GM18870 (cell line): ENCODE measurements at regions not wholly inside any gene's neighbourhood (a gene's known extent, or its start where the extent isn't known, plus 50 kb on each side); places are given as distances from the start of the nearest gene placed in this dataset.

Source experiments
- ATAC-seq: cut with Tn5 transposase; IDR thresholded peaks from one replicate; pipeline ENCODE4 v1.9.1; 2021; ENCODE audit warnings: moderate library complexity; ENCODE audit not compliant: unreplicated experiment

DNA sequence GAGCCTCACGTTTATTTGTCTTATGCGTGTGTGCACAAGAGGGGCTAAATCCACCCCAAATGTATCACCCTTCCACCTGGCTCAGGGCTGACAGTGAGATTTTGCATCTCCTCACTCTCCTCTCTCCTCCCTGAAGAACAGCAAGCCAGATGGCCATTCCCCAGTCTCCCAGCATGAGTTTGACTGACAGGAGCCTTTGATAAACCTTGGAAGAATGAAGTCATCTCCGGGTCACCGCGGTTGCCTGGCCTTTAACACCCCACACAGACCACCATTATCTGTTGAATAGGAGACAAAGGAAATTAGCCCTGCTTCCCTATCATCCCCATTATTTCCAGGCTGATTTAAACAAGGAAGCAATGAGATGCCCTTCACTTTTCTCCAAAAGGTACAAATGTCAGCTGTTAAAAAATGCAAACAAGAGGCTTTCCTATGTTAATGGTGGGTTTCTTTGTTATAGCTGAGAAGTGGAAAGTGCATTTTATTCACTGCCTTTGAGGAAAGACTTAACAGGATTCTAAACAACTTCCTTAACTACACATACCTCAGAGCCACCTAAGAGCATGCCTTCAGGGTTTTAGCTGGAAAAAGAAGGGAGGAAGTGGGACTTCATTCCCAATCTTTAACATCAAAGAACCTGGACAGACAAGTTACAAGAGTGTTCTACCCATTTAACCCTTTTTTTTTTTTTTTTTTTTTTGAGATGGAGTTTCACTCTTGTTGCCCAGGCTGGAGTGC, 524.8 kb upstream of the ID4 start:
- no peak for ATAC-seq

DNA sequence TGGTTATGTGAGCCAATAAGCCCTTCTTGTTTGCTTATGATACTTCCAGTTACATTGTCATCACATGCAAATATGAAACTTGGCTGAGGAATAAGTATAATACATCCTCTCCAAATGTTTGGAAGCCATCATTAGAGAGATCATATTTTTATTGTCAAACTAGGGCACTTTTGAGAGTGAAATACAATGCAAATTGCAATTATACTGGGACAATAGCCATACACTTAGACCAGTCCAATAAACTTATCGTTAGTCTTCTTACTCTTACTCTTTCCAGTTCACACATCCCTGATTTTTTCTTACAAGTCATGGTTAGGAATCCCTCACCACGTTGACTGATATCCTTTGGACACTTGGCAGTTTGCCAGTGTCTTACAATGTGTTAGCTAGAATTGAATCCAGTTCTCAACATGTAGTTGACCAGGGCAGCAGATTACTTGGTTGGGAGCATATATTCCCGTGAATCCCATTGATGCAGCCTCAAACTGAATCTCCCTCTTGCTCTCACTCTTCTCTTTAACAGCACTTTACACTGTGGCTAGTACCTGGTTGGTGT, 519.7 kb upstream of the ID4 start:
- ATAC-seq: no peak

DNA sequence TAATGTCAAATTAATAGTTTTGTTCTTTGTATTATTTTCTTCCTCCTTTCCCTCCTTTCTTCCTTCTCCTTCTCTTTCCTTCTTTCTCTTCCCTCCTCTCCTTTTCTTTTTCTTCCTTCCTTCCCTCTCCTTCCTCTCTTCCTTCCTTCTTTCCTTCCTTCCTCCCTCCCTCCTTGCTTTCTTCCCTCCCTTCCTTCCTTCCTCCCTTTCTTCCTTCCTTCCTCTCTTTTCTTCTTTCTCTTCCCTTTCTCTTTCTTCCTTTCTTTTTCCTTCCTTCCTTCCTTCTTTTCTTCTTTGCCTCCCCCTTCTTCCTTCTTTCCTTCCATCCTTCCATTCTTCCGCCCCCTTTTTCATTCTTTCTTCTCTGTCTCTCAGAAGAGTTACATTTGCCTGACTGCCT, 518.2 kb upstream of the ID4 start:
- ATAC-seq: no peak

DNA sequence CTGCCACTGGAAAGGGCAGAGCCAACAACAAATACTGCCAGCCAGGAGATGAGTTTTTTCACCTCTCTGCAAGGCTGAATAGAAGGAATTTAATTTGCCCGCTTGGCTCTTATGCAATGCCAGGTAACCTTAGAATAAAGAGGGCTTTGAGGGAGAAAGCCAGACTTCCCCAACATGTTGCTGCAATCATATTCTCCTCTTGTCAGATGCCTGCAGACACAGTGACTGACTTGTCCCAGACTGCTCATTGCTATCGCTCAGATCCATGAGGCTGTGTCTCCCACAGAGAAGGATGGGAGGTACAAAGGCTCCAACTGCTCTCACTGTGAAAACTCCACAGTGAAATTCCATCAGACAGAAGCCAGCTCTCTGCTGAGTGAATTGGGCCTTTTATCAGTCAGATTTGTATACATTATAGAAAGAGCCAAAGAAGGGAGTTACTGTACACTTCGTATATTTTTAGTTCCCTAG, 517.0 kb upstream of the ID4 start:
- ATAC-seq: no peak

DNA sequence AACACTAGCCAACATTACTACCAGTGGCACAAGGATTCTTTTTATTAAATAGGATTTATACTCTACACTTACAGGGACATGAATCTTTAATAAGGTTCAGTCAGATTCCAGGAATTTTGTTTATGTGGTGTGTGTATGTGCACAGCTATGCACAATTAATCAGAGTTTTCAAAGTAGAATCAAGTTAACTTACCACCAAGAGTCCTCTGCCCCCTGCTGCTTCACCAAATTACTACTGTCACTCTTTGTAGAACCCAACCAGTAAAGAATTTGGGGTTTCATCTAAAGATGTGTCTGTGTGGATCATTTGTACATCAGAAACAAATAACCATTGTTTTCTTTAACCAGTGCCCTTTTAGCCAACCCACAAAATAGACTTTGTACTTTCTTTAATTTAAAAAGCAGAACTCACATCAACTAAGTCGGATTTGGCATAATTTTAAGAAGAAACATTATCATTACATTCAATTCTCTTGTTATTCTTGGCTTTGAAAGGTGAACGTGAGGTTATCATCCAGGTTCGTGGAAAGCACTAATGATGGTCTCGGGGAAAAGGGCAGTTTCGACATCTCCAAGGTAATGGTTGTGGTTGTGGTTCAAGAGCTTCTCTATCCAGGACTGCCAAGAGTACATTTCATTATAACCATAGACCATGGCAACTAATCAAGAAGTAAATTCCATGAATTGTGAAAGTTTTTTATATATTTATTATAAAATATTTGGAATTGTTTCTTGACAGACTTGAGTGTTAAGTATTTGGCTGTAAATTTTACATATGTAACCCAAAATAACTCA, 514.3 kb upstream of the ID4 start:
- no peak for ATAC-seq

DNA sequence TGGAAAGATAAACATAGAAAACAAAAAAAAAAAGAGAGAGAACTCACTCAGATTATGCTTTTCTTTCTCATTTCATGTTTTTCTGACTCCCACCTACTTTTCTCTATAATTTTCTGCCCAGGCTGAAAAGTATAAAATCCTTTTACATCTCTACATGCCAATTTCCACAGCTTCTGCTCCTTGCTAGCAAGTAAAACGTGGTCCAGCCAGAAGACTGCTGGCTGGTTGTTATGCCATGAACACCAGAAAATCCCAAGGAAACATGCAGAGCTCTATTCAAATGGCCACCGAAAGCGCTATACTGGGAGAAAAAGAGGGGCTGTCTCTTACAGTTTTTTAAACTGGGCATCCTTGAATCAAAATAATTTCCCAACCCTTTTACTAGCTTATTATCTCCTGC, 512.8 kb upstream of the ID4 start:
- no peak for ATAC-seq

DNA sequence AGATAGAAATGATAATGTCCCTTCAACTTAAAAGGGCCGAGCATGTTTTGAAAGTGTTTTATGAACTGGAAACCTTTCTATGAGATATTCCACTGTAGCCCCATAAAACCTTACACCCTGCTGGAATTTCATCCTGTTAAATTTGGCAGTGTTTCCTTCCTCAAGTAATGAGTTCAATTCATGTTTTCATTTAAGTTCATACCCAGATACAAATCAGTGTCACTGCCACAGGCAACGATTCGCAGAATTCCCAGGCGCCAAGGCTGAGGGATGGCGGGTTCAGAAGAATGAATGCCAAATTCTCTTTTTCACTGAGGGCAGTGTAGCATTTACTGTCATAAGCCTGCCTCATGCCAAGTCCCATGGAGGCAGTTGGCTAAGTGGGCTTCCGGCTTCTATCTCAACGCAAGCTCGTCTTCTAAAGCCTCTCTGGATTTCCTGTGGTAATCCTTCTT, 511.8 kb upstream of the ID4 start:
- no peak for ATAC-seq

DNA sequence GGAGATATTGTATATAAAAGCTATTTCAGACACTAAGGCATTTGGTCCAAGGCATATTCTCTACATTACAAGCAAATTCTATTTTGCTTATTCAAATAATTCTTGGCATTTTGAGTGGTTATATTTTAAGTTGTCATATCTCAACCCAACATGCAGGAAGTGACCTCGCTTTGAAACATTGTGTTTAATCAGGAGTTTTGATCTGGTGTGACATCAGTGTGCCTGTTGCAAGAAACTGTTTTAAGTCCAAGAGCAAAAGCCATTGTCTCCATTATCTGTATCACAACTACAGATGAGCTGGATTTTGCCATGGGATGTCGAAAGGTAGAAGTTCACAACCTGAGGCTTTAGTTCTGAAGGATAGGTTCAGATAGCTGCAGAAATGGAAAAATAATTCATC, 509.9 kb upstream of the ID4 start:
- no peak for ATAC-seq

DNA sequence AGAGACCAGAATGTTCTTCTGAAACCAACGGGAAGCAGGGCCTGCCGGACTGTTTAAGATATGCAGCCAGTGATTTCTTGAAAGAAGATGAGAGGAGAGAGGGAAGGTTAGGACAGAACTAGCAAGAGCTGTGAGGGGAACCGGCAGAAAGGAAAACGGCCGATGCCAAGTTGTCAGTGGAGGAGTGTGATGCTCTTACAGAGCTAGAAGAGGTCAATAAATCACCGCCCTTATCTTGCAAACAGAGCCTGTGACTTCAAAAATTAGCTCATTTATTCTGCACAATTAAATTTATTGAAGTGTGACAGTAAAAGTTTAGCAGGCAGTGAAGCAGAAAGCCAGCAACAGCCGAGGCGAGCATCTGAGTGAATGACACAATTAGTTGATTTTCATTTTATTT, 509.5 kb upstream of the ID4 start:
- no peak for ATAC-seq

DNA sequence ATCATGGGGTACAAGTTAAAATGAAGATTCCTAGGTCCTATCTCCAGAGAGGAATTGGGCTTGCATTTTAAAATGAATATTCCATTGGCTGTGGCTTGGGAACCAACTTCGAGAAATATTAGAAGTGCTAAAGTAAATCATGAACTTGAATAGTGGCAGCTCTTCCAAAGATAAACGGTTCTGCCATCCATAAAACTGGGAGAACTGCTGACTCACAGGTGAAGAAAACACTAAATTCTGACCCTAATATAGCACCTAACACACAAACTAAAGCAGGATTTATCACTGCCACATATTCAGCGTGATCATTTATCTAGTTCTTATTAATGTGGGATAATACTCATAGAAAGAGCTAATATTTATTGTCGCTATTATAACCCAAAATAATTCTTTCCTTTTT, 508.1 kb upstream of the ID4 start:
- ATAC-seq: no peak

DNA sequence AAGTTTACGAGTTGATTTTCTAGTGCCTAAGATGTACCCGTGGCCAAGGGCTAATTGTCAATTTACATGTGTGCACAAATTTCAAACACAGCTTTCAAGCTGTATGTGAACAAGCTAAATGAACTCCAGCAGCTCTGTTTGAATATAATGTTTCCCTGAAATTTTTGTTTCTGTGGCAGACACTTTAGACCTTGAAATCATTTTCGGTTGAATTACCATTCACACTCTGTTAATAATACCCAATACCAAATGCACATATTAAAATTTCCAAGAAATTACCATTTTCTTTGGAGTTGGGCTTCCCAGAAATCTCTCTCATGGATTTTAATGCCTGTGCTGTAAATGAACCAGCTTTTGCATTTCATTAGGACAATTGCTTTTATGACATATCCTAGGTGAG, 506.1 kb upstream of the ID4 start:
- ATAC-seq: no peak

DNA sequence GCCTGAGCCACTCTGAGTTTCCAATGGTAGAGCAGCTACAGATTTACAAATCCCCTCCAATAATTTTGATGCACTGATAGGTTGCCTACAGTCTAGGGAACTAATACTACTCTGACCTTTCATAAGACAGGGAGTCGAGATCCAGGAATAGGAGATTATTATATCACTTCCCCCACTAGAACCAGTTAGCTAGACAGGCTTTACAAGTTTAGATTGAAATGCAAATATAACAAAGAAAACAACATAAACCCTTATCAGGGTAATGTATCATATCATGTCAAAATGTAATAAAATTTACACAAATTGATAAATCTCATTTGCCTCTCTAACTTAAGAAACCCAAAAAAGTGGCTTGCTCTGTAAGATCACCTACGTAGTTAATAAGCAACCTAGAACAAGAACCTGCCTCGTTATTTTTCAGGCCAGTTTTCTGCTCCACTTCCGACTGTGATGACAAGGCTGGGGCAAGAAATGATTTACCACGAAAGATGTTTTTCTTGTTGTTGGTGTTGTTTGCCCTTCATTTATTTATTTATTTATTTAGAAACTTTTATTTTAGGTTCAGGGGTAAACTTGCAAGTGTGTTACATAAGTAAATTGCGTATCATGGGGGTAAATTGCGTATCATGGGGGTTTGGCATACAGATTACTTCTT, 504.2 kb upstream of the ID4 start:
- no peak for ATAC-seq

DNA sequence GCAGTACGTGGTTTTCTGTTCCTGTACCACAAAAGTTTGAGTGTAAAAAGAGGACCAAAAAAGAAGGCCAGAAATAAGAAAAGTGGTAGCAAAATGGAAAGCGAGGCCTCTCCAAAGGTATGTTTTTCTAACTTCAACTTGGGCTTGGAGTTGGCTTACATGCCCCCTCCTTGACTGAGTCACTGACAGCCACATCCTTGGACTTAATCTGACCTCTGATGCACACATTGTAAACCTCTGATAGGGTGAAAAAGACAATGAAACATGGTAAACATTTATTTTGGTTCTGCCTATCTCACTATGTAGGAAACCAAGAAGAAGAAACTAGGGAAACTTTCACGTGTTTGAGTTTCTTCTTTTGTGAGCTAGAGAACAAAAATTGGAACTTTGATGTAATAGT, 503.2 kb upstream of the ID4 start:
- ATAC-seq: no peak

DNA sequence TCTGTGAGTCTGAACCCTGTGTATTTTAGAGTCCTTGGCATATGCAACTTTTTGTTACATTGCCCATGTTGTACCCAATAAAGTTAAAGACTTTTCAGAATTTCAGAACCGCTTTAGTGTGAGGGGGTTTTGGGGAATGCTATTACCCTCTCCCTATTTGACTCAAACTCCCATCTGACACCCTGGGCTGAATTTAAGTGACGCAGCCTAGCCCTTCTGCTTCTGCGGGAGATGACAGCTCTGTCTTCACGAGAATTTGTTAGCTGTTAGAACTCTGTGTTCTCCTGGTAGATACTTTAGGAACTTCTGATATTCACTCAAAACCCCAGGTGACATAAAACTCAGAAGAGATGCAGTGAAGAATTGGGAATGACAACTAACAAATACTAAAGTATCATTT, 500.6 kb upstream of the ID4 start:
- ATAC-seq: no peak

DNA sequence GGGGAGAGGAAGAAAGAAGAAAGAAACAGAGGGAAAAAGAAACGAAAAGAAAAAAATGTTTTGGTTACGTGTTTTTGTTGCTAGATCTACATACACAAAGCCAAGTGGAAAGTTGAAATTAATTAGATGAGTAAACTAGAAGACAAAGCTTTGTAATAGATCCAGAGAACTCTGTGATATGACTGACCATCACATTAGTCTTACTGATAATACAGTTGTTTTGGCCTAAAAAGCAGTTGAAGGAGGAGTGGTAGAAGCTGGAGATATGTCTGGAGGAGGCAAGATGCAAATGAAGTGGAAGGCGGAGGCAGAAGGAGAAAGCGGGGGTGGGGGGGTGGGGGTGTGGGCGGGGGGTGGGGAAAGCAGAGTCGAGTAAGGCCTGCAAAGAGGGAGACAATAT, 500.1 kb upstream of the ID4 start:
- no peak for ATAC-seq

DNA sequence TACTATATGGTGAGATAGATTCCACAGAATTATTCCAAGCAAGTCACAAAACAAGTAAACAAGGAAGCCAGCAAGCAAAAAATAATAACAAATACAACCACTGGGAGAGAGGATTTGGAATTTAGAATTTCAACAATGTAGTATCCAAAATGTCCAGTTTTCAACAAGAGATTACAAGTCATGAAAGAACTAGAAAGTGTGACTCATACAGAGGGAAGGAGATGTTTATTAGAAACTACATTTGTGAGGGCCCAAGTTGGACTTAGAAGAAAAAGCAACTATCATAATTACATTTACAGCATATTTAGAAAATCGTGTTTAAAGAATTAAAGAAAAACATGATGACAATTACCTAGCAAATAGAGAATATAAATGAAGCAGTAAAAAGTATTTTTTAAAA, 494.6 kb upstream of the ID4 start:
- no peak for ATAC-seq

DNA sequence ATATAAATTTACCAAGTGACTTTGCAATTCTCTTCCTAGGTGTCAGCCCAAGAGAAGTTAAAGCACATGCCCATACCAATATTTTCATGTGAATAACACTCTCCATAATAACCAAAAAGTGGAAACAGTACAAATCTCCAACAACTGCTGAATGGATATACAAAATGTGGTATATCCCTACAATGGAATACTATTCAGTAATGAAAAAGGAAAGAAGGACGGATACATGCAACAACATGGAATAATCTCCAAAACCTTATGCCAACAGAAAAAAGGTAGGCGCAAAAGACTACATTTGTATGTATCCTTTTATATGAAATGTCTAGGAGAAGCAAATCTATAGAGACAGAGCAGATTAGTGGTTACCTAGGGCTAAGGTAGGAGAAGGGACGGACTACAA, 487.7 kb upstream of the ID4 start:
- ATAC-seq: no peak

DNA sequence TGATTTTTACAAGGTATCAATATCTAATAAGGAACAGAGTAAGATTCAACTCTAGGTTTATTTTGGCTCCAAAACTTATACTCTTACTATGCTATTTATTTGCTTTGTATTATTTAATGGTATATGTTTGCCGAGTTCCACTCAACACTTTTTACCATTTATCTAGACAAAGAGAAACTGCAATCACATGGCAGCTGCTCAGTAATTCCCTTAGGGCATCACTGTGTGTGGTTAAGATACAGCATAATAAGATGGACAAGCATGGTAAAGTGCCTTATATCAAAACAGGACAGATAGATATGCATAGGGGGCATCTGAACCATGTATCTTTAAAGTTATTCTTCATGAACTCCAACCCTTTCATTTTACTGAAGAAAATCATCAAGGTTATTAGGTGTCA, 483.0 kb upstream of the ID4 start:
- no peak for ATAC-seq

DNA sequence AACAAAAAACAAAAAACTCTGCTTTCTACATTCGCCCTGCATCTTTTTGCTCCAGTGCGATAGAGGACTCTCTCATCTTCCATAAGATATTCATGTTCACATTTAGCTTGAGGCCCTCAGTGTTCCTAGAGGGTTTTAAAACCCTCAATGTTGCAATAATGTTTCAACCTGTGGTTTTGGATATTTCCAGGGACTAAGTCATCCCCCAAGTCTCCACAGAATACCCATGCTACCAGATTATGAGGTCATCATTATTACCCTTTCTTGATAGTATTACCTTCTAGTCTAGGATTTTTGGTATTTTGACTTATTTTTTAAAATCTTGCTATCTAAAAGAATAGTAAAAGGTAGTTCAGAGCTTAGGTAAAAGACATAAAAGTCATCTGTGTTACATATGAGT, 480.5 kb upstream of the ID4 start:
- no peak for ATAC-seq

DNA sequence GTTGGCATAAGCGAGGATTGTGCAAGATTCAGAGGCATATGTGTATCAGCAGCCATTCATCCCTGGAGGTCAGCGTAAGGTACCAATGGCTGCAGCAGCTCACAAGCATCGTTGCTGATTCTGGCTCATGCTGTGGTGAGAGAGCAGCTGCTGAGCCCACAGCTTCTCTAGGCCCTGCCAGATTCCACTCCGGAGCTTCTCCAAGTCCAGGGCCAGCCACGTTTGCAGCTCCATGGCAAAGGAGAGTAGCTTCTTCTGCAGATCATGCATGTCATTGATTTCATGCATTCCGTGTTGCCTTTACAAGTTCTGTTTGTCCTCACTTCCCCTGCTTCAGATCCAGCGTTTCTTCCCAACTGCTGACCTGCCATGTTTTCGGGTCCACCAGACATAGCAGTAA, 474.8 kb upstream of the ID4 start:
- no peak for ATAC-seq

DNA sequence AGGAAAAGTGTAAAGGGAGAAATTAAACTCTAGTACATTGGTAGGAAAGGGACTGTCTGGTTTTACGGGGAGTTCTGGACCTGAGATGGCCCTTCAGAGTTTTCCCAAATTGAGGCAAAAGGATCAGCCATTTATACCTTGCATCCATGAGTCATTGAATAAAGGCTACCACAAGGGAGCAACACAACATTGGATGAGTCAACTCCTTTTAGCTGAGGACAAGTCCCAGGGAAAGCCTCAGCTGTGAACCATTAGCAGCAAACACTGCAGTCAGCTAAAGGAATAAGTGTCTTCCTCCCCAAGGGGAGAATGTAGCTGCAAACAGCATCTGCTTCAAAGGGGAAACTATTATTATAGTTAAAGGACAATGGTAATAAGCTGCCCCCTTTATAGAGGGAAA, 468.7 kb upstream of the ID4 start:
- no peak for ATAC-seq

DNA sequence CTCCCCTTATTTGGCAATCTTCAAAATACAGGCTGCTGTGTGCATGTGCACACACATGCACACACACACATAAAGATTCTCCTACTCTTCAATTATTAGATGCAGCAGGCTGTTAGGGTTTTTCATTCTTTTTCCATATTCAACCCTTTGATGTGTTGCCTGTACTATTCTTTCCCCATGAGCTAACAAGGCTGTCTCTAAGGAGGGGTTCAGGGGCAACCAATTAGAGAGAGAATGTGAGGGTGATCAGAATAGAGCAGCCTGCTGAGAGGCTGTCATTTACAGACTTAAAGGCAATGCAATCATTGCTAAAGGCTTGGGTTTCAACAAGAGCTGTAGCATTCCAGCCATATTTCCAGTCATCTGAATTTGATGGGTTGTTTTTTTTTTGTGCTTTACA, 467.4 kb upstream of the ID4 start:
- ATAC-seq: no peak
